ENCODE measurements at regions not wholly inside any gene's neighbourhood (a gene's known extent, or its start where the extent isn't known, plus 50 kb on each side); places are given as distances from the start of the nearest gene placed in this dataset.

DNA sequence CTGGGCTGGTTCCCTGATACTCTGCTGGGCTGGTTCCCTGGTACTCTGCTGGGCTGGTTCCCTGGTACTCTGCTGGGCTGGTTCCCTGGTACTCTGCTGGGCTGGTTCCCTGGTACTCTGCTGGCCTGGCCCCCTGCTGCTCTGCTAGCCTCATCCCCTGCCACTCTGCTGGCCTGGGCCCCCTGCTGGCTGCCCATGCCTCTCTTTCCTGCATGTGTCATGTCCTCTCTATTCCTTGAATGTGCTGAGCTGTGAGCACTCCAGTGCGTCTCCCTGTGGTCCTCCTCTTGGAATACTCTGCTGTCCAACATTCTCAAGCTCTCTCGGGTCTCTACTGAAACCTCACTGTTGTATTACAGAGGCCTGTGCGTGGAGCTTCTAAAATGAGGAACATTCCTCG, 216.3 kb downstream of the RNF144A start:
- no peak for ATAC-seq
- Mint-ChIP-seq H3K27me3 (no peaks in the 10 kb centered on the region), H3K4me3 (no peak overlapping the region)

DNA sequence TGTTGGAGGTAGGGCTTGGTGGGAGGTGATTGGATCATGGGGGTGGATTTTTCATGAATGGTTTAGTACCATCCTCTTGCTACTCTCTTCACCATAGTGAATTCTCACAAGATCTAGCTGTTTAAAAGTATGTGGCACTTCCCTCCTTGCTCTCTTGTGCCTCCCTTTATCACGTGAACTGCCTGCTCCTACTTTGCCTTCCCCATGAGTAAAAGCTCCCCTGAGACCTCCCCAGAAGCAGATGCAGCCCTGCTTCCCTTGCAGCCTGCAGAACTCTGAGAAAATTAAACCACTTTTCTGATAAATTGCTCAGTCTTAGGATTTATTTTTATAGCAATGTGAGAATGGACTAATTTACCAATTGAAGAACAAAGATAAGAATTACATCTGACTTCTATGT, 223.1 kb downstream of the RNF144A start:
- ChIA-PET POLR2A (no interaction called here), CTCF (no interaction called here)
- Mint-ChIP-seq H3K27ac (no peak overlapping the region), H3K27me3 (no peaks in the 10 kb centered on the region), H3K36me3 (ENCODE audit: low read depth) (peaks cover 6% of the 10 kb centered on the region), H3K4me1 (ENCODE audit: low read depth) (no peaks in the 10 kb centered on the region), H3K4me3 (no peak overlapping the region), H3K9me3 (peaks cover 18% of the 10 kb centered on the region)
- intact Hi-C loops (cut with micrococcal nuclease), result no loop called here
- ATAC-seq (no peak), DNase-seq (no peak)
- TF ChIP-seq, protein P1, sequence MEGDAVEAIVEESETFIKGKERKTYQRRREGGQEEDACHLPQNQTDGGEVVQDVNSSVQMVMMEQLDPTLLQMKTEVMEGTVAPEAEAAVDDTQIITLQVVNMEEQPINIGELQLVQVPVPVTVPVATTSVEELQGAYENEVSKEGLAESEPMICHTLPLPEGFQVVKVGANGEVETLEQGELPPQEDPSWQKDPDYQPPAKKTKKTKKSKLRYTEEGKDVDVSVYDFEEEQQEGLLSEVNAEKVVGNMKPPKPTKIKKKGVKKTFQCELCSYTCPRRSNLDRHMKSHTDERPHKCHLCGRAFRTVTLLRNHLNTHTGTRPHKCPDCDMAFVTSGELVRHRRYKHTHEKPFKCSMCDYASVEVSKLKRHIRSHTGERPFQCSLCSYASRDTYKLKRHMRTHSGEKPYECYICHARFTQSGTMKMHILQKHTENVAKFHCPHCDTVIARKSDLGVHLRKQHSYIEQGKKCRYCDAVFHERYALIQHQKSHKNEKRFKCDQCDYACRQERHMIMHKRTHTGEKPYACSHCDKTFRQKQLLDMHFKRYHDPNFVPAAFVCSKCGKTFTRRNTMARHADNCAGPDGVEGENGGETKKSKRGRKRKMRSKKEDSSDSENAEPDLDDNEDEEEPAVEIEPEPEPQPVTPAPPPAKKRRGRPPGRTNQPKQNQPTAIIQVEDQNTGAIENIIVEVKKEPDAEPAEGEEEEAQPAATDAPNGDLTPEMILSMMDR (IDR thresholded peaks at IDR 0.05), result no peak

More for the DNA sequence above, 216.3 kb downstream of the RNF144A start:
- Mint-ChIP-seq H3K27ac (no peak overlapping the region), H3K4me1 (ENCODE audit: low read depth) (no peaks in the 10 kb centered on the region), H3K9me3 (no peaks in the 10 kb centered on the region), H3K36me3 (ENCODE audit: low read depth) (no peaks in the 10 kb centered on the region)
- intact Hi-C loops (cut with micrococcal nuclease), result no loop called here
- TF ChIP-seq, protein P1 (IDR thresholded peaks at IDR 0.05), result no peak
- POLR2A ChIA-PET, result no interaction called here
- CTCF ChIA-PET, result no interaction called here
- peak; percentile 5 for DNase-seq

DNA sequence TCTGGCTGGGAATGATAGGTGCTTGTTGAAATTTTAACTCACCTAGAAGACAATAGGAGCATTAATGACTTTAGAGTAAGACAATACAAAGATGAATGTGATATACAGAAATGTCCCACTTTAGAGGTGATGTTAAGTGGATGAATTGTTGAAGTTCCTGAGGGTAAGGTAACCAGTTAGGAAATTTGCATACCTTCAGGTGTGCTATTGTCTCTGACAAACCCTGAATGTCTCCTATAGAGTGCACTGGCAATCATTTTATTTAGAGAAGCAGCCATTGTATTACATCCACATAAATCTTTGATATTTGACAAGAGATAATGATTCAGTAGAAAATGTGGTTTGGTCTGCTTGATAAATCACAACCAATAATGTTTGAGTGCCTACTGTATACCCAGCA, 228.5 kb downstream of the RNF144A start:
- no peak for DNase-seq
- Mint-ChIP-seq H3K4me1 (ENCODE audit: low read depth) (no peaks in the 10 kb centered on the region), H3K9me3 (peaks cover 14% of the 10 kb centered on the region), H3K4me3 (no peak overlapping the region), H3K27ac (no peak overlapping the region), H3K36me3 (ENCODE audit: low read depth) (peaks cover 6% of the 10 kb centered on the region), H3K27me3 (no peaks in the 10 kb centered on the region)
- ATAC-seq, result no peak
- TF ChIP-seq, protein P1 (IDR thresholded peaks at IDR 0.05), result no peak
- intact Hi-C loops (cut with micrococcal nuclease), result no loop called here
- CTCF ChIA-PET, result no interaction called here
- POLR2A ChIA-PET, result no interaction called here

DNA sequence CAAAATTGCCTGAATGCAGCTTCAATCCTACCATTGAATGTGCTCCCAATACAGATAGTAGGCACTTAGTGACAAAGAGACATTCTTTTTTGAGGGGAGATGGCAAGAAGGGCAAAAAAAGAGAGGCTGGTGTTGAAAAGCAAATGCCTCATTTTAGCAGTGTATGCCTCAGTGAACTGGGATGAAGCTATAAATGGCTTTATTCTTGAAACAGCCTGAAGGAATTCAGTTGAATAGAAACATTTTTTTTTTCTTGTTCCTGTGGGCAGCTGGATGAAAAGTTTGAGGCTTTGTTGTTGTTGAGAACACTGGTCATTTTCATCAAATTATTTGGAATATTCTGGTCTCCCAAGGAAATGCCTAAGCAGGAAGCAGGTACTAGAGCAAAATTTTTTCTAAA, 228.9 kb downstream of the RNF144A start:
- CTCF ChIA-PET, result interaction anchor here (0.9 kb wide), 1 partner anchor 9 kb away, joined by 3 read pairs; no protein-coding TSS in a partner anchor

DNA sequence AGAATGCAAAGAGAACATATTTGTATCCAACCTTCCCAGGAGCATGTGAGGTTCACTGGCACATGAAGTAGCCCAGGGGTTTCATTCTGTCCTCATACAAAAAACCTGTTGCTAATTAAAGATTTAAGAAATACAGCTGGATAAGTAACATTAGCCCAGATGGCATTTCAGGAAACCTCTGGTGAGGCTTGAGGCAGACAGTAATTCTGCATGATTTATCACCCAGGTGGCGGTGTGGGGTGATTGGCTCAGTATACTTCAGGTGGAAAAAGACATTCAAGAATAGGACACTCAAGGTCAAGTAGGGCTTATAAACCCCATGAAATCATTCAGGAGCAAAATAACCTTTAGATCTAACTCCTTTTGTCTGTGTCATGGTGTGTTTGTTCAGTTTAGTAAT, 237.4 kb downstream of the RNF144A start:
- ChIA-PET CTCF (interaction anchor here (1.1 kb wide), 1 partner anchor 9 kb away, joined by 3 read pairs; no protein-coding TSS in a partner anchor), POLR2A (no interaction called here)
- TF ChIP-seq, protein P1 (IDR thresholded peaks at IDR 0.05), result no peak
- intact Hi-C loops (cut with micrococcal nuclease), result no loop called here
- no peak for DNase-seq
- H3K36me3 Mint-ChIP-seq (ENCODE audit: low read depth), result no peaks in the 10 kb centered on the region
- no peak overlapping the region for H3K27ac Mint-ChIP-seq
- H3K4me1 Mint-ChIP-seq (ENCODE audit: low read depth), result no peaks in the 10 kb centered on the region
- peaks cover 13% of the 10 kb centered on the region for H3K9me3 Mint-ChIP-seq
- H3K4me3 Mint-ChIP-seq, result no peak overlapping the region
- no peaks in the 10 kb centered on the region for H3K27me3 Mint-ChIP-seq
- ATAC-seq, result no peak

More for the DNA sequence above, 228.9 kb downstream of the RNF144A start:
- no peak overlapping the region for H3K27ac Mint-ChIP-seq
- no peaks in the 10 kb centered on the region for H3K4me1 Mint-ChIP-seq (ENCODE audit: low read depth)
- ATAC-seq, result no peak
- H3K4me3 Mint-ChIP-seq, result no peak overlapping the region
- intact Hi-C loops (cut with micrococcal nuclease), result no loop called here
- DNase-seq, result no peak
- TF ChIP-seq, protein P1 (IDR thresholded peaks at IDR 0.05), result no peak
- POLR2A ChIA-PET, result no interaction called here
- no peaks in the 10 kb centered on the region for H3K27me3 Mint-ChIP-seq
- peaks cover 13% of the 10 kb centered on the region for H3K9me3 Mint-ChIP-seq
- H3K36me3 Mint-ChIP-seq (ENCODE audit: low read depth), result peaks cover 6% of the 10 kb centered on the region
